ENCODE measurements at regions not wholly inside any gene's neighbourhood (a gene's known extent, or its start where the extent isn't known, plus 50 kb on each side); places are given as distances from the start of the nearest gene placed in this dataset.

DNA sequence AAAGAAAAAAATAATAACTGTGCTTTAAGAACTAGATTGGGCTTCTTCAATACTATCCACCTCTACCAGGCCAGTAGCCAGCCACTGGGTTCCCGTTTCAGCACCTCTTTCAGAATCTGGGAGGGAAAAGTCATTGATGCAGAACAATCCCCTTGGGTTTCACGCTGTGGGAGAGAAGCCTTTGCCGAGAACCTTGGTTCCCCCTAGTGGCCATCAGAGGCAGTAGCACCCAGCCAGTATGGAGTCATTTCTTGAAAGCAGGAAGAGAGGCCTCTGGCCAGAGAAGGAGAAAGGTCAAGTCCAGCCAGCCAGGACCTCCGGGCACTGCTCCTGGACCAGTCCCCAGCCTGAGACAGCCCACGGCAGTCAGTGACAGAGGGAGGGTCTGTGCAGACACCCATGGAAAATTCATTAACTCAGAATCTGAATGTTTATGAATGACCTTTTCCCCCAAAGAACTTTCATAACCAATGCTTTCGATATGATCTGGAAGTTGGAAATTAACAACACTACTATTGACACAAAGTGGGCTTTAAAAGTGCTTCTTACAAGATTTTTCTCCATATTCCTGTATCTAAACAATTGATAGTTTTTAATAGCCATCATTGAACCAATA is 51.2 kb upstream of the CDH5 start:
- no peak overlapping the region for H3K4me3 Mint-ChIP-seq
- peak; percentile 62 for DNase-seq
- CTCF ChIA-PET, result interaction anchor here (0.8 to 2.5 kb wide), 8 partner anchors 17 to 59 kb away, joined by 3 to 31 read pairs (median 4); no protein-coding TSS in a partner anchor

GRCh38 chr16:66311306-66311705 is 55.2 kb upstream of the CDH5 start:
- Mint-ChIP-seq H3K4me3 (no peak overlapping the region), H3K4me1 (no peaks in the 10 kb centered on the region), H3K27ac (no peak overlapping the region), H3K9me3 (no peaks in the 10 kb centered on the region), H3K36me3 (no peaks in the 10 kb centered on the region), H3K27me3 (peaks cover 10% of the 10 kb centered on the region)
- no peak for DNase-seq
- CTCF ChIA-PET, result no interaction called here

More for the DNA sequence above, 51.2 kb upstream of the CDH5 start:
- H3K36me3 Mint-ChIP-seq, result no peaks in the 10 kb centered on the region
- H3K4me1 Mint-ChIP-seq, result no peaks in the 10 kb centered on the region
- H3K27me3 Mint-ChIP-seq, result peaks cover 12% of the 10 kb centered on the region
- no peak overlapping the region for H3K27ac Mint-ChIP-seq
- H3K9me3 Mint-ChIP-seq, result no peaks in the 10 kb centered on the region

- Mint-ChIP-seq H3K36me3 (no peaks in the 10 kb centered on the region), H3K27ac (no peak overlapping the region), H3K9me3 (no peaks in the 10 kb centered on the region), H3K27me3 (peaks cover 7% of the 10 kb centered on the region), H3K4me1 (no peaks in the 10 kb centered on the region), H3K4me3 (no peak overlapping the region)
- CTCF ChIA-PET, result interaction anchor here (1.4 kb wide), 1 partner anchor 34 kb away, joined by 4 read pairs; no protein-coding TSS in a partner anchor
- DNase-seq, result no peak
These were observed 57.2 kb upstream of the CDH5 start for GRCh38 chr16:66309215-66309807.

DNA sequence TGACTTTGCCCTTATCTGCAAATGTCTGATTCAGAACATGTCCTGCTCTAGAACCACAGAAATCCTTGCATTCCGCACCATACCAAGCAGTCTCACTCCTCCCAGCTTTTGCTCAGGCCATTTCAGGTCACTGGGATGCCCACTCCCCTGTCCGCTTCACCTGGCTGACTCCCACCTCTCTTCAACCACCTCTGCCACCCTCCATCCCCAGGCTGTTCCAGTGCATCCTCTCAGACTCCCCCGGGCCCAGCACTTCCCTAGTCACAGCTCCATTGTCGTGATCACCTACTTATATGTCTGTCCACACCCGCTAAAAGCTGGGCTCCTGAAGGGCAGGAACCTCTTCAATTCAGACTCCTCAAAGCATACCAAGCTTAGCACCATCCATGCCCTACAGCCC is 58.4 kb upstream of the CDH5 start:
- CTCF ChIA-PET, result no interaction called here
- H3K27me3 Mint-ChIP-seq, result peaks cover 9% of the 10 kb centered on the region
- H3K27ac Mint-ChIP-seq, result no peak overlapping the region
- no peak for DNase-seq
- H3K9me3 Mint-ChIP-seq, result no peaks in the 10 kb centered on the region
- no peak overlapping the region for H3K4me3 Mint-ChIP-seq
- H3K4me1 Mint-ChIP-seq, result no peaks in the 10 kb centered on the region
- no peaks in the 10 kb centered on the region for H3K36me3 Mint-ChIP-seq

DNA sequence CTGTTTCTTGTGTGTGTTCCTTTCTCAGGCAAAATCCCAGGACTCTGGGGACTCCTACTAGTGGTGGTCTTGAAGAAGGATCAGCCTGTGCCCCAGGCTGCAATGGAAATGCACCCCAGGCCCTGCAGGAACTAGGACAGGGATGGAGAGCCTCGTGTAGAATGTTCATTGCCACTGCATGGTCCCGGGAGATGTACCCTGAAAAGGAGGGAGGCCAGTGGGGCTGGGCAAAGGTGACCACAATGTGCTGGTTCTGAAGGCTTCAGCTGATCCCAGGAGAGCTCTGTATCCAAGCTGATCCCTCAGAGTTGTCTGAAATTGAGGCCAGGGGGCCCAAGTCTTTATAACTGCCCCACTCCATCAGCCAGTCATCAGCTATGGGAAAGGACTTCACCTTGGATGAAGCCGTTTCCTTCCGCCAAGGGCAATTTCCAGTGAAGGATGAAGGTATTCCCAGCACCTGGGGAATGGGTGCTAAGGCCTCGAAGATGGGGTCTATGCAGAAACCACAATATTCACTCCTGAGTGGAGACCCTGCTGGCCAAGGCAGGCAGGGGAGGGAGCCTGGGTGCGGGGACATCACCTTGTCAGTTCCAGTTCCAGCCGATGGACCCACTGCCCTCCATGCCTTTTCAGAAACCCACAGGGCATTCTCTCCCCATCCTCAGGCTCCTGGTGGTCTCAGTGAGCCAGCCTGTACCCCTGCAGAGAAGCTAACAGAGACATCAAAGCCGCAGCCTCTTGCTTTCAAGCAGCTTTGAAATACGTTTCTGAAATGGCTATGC is 59.9 kb upstream of the CDH5 start:
- H3K4me3 Mint-ChIP-seq, result no peak overlapping the region
- H3K9me3 Mint-ChIP-seq, result no peaks in the 10 kb centered on the region
- peaks cover 14% of the 10 kb centered on the region for H3K27me3 Mint-ChIP-seq
- no peak overlapping the region for H3K27ac Mint-ChIP-seq
- CTCF ChIA-PET, result no interaction called here
- no peaks in the 10 kb centered on the region for H3K4me1 Mint-ChIP-seq
- H3K36me3 Mint-ChIP-seq, result no peaks in the 10 kb centered on the region
- no peak for DNase-seq

DNA sequence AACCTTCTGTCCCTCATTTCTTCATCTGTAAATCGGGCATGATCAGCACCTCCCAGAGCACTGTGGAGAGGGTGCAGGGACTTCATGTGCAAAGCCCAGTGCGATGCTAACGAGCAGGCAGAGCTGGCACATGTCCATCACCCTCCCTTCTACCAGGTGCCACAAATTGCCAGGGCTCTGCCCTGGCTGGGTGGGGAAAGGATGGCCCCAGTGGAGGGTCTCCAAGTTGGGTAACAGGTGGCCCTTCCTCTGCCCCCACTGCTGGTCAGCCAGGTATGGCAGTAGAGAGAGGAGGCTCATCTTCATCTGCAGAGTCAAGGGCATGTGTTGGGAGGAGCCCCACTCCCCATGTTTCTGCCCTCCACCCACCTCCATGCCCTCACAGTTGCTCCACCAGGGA is 61.5 kb upstream of the CDH5 start:
- Mint-ChIP-seq H3K4me1 (no peaks in the 10 kb centered on the region), H3K27ac (no peak overlapping the region), H3K4me3 (no peak overlapping the region), H3K36me3 (no peaks in the 10 kb centered on the region), H3K9me3 (peaks cover 1% of the 10 kb centered on the region), H3K27me3 (peaks cover 12% of the 10 kb centered on the region)
- CTCF ChIA-PET, result no interaction called here
- no peak for DNase-seq

- H3K9me3 Mint-ChIP-seq, result peaks cover 3% of the 10 kb centered on the region
These were observed 62.3 kb upstream of the CDH5 start for GRCh38 chr16:66304151-66304550.

GRCh38 chr16:66300501-66300900 is 66.0 kb upstream of the CDH5 start:
- no peak for DNase-seq
- Mint-ChIP-seq H3K9me3 (peaks cover 5% of the 10 kb centered on the region), H3K36me3 (no peaks in the 10 kb centered on the region), H3K27me3 (peaks cover 14% of the 10 kb centered on the region), H3K27ac (no peak overlapping the region), H3K4me1 (peaks cover 10% of the 10 kb centered on the region), H3K4me3 (no peak overlapping the region)
- CTCF ChIA-PET, result no interaction called here

More at GRCh38 chr16:66304151-66304550, 62.3 kb upstream of the CDH5 start:
- Mint-ChIP-seq H3K27me3 (peaks cover 12% of the 10 kb centered on the region), H3K36me3 (no peaks in the 10 kb centered on the region), H3K27ac (no peak overlapping the region), H3K4me1 (peaks cover 8% of the 10 kb centered on the region), H3K4me3 (no peak overlapping the region)
- no peak for DNase-seq
- CTCF ChIA-PET, result interaction anchor here (0.8 kb wide), 1 partner anchor 27 kb away, joined by 4 read pairs; no protein-coding TSS in a partner anchor

DNA sequence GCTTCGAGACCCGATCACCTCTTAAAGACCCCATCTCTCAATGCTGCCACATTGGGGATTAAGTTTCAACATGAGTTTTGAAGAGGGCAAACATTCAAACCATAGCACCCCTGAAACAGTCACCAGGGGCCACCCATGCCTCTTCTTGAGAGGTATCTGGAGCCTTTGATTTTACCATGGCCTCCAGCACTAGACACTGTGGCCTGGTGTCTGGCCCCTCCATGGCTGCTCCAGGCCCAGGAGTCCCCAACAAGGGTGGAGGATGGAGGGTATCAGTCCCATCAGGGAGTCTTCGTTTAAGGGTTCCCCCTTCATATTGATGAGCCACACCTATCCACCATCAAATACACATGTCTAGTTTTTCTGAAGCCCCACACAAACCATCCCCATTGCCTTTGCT is 66.5 kb upstream of the CDH5 start:
- Mint-ChIP-seq H3K27ac (no peak overlapping the region), H3K4me1 (peaks cover 10% of the 10 kb centered on the region), H3K9me3 (peaks cover 5% of the 10 kb centered on the region), H3K36me3 (no peaks in the 10 kb centered on the region), H3K27me3 (peaks cover 17% of the 10 kb centered on the region), H3K4me3 (no peak overlapping the region)
- CTCF ChIA-PET, result no interaction called here
- DNase-seq, result no peak

DNA sequence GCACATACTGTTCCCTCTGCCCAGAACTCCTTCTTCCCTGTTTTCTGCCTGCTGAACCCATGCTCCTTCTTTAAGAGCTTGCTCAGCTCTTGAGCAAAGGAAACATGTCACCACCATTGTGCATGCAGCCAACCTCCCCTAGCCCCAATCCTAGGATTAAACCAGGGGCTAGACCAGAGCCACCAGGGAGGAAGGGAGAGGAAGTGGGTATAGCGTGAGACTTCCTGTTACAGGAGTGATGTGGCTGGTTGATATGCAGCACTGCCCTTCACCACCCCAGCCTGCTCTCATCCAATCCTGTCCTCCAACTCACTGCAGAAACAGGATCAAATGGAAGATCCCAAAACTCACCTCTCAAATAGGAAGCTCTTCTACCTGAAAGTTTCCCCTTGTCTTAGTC is 67.1 kb upstream of the CDH5 start:
- Mint-ChIP-seq H3K36me3 (no peaks in the 10 kb centered on the region), H3K4me3 (no peak overlapping the region), H3K27ac (no peak overlapping the region), H3K9me3 (peaks cover 5% of the 10 kb centered on the region), H3K27me3 (peaks cover 17% of the 10 kb centered on the region), H3K4me1 (peaks cover 10% of the 10 kb centered on the region)
- CTCF ChIA-PET, result no interaction called here
- no peak for DNase-seq

GRCh38 chr16:66298571-66299120 is 67.8 kb upstream of the CDH5 start:
- no peak overlapping the region for H3K27ac Mint-ChIP-seq
- H3K4me1 Mint-ChIP-seq, result peaks cover 10% of the 10 kb centered on the region
- peaks cover 5% of the 10 kb centered on the region for H3K9me3 Mint-ChIP-seq
- no peaks in the 10 kb centered on the region for H3K36me3 Mint-ChIP-seq
- no peak overlapping the region for H3K4me3 Mint-ChIP-seq
- DNase-seq, result no peak
- H3K27me3 Mint-ChIP-seq, result peaks cover 17% of the 10 kb centered on the region
- CTCF ChIA-PET, result interaction anchor here (1.2 kb wide), 1 partner anchor 16 kb away, joined by 4 read pairs; no protein-coding TSS in a partner anchor

GRCh38 chr16:66298006-66298405 is 68.5 kb upstream of the CDH5 start:
- H3K36me3 Mint-ChIP-seq, result no peaks in the 10 kb centered on the region
- H3K9me3 Mint-ChIP-seq, result peaks cover 5% of the 10 kb centered on the region
- H3K27me3 Mint-ChIP-seq, result peaks cover 20% of the 10 kb centered on the region
- CTCF ChIA-PET, result interaction anchor here (0.8 to 1.2 kb wide), 2 partner anchors 17 to 27 kb away, joined by 3 to 4 read pairs; no protein-coding TSS in a partner anchor
- DNase-seq, result no peak
- H3K4me1 Mint-ChIP-seq, result peaks cover 10% of the 10 kb centered on the region
- no peak overlapping the region for H3K4me3 Mint-ChIP-seq
- H3K27ac Mint-ChIP-seq, result no peak overlapping the region

- DNase-seq, result no peak
- Mint-ChIP-seq H3K4me3 (no peak overlapping the region), H3K36me3 (no peaks in the 10 kb centered on the region), H3K9me3 (peaks cover 5% of the 10 kb centered on the region), H3K4me1 (peaks cover 10% of the 10 kb centered on the region), H3K27me3 (peaks cover 28% of the 10 kb centered on the region), H3K27ac (no peak overlapping the region)
- CTCF ChIA-PET, result no interaction called here
These were observed 69.9 kb upstream of the CDH5 start for GRCh38 chr16:66296591-66296990.

- no peak overlapping the region for H3K27ac Mint-ChIP-seq
- peaks cover 10% of the 10 kb centered on the region for H3K4me1 Mint-ChIP-seq
- H3K27me3 Mint-ChIP-seq, result peaks cover 26% of the 10 kb centered on the region
- no peaks in the 10 kb centered on the region for H3K36me3 Mint-ChIP-seq
- H3K9me3 Mint-ChIP-seq, result peaks cover 5% of the 10 kb centered on the region
- no peak overlapping the region for H3K4me3 Mint-ChIP-seq
- CTCF ChIA-PET, result no interaction called here
- no peak for DNase-seq
These were observed 70.5 kb upstream of the CDH5 start for GRCh38 chr16:66295761-66296546.

Data from activated naive CD4-positive, alpha-beta T cell treated with anti-CD3 and anti-CD28 coated beads, Interleukin-2, amount 10 ng/mL, durations not matched to agents 7 days and 5 days (primary cell).